Neural progenitor cell (in vitro differentiated cells): ENCODE measurements at regions not wholly inside any gene's neighbourhood (a gene's known extent, or its start where the extent isn't known, plus 50 kb on each side); places are given as distances from the start of the nearest gene placed in this dataset.

Source experiments
- DNase-seq: peaks from one replicate; pipeline ENCODE4 v3.0.0-alpha.2; 2016; ENCODE audit warnings: low spot score
- H2AFZ ChIP-seq: fragments of 200-600 bp; sonication (generic); replicated peaks from 2 replicates; pipeline ENCODE4 v1.6.1; 2016; ENCODE audit warnings: antibody characterized with exemption
- H3F3A ChIP-seq: fragments of 200-600 bp; sonication (generic); 2 replicates; pipeline ENCODE4 v1.6.1; 2016; ENCODE audit warnings: antibody characterized with exemption, low read depth
- H3K27ac ChIP-seq: fragments of 200-600 bp; sonication (generic); 2 replicates; pipeline ENCODE4 v1.5.1; 2016; ENCODE audit warnings: mild to moderate bottlenecking
- H3K27me3 ChIP-seq: fragments of 200-600 bp; sonication (generic); 2 replicates; pipeline ENCODE4 v1.6.1; 2016; ENCODE audit warnings: mild to moderate bottlenecking, moderate library complexity
- H3K36me3 ChIP-seq: fragments of 200-600 bp; sonication (generic); 2 replicates; pipeline ENCODE4 v1.5.1; 2016
- H3K4me1 ChIP-seq: fragments of 200-600 bp; sonication (generic); 2 replicates; pipeline ENCODE4 v1.6.1; 2016; ENCODE audit warnings: mixed run types
- H3K4me2 ChIP-seq: fragments of 200-600 bp; sonication (generic); 2 replicates; pipeline ENCODE4 v1.6.1; 2016
- H3K4me3 ChIP-seq: fragments of 200-600 bp; sonication (generic); 2 replicates; pipeline ENCODE4 v1.5.1; 2016
- H3K79me2 ChIP-seq: fragments of 200-600 bp; sonication (generic); 2 replicates; pipeline ENCODE4 v1.6.1; 2016; ENCODE audit warnings: low read depth
- H3K9ac ChIP-seq: fragments of 200-600 bp; sonication (generic); 2 replicates; pipeline ENCODE4 v1.6.1; 2016
- H3K9me3 ChIP-seq: fragments of 200-600 bp; sonication (generic); 2 replicates; pipeline ENCODE4 v1.5.1; 2016; ENCODE audit warnings: low read depth
- H4K20me1 ChIP-seq: fragments of 200-600 bp; sonication (generic); 2 replicates; pipeline ENCODE4 v1.6.1; 2016; ENCODE audit warnings: low read depth
- H3K27ac Mint-ChIP-seq: 3 replicates; pipeline ENCODE4 v1.8.0; 2021; ENCODE audit warnings: mixed read lengths
- H3K27me3 Mint-ChIP-seq: 2 replicates; pipeline ENCODE4 v1.8.0; 2022; ENCODE audit warnings: low read depth, mild to moderate bottlenecking, inconsistent platforms, moderate library complexity, mixed read lengths; ENCODE audit not compliant: insufficient read depth
- H3K36me3 Mint-ChIP-seq: 3 replicates; pipeline ENCODE4 v1.8.0; 2021; ENCODE audit warnings: mixed read lengths
- H3K4me1 Mint-ChIP-seq: 3 replicates; pipeline ENCODE4 v1.8.0; 2021; ENCODE audit warnings: mixed read lengths
- H3K4me3 Mint-ChIP-seq: 3 replicates; pipeline ENCODE4 v1.8.0; 2021; ENCODE audit warnings: mild to moderate bottlenecking, moderate library complexity, mixed read lengths
- H3K9me3 Mint-ChIP-seq: 3 replicates; pipeline ENCODE4 v1.8.0; 2020; ENCODE audit warnings: mixed read lengths
- EZH2 ChIP-seq: fragments of 200-600 bp; sonication (generic); IDR thresholded peaks from 2 replicates; pipeline ENCODE4 v1.6.1; 2017; ENCODE audit warnings: antibody characterized with exemption, mild to moderate bottlenecking, moderate library complexity
- EZH2phosphoT487 ChIP-seq: fragments of 200-600 bp; sonication (generic); IDR thresholded peaks from 2 replicates; pipeline ENCODE4 v1.6.1; 2017; ENCODE audit warnings: antibody characterized with exemption
- TF ChIP-seq, protein P1 (sequence below): fragments of 200-600 bp; sonication (generic); IDR thresholded peaks from 2 replicates; pipeline ENCODE4 v1.5.1; 2017; ENCODE audit warnings: antibody characterized with exemption, mild to moderate bottlenecking

DNA sequence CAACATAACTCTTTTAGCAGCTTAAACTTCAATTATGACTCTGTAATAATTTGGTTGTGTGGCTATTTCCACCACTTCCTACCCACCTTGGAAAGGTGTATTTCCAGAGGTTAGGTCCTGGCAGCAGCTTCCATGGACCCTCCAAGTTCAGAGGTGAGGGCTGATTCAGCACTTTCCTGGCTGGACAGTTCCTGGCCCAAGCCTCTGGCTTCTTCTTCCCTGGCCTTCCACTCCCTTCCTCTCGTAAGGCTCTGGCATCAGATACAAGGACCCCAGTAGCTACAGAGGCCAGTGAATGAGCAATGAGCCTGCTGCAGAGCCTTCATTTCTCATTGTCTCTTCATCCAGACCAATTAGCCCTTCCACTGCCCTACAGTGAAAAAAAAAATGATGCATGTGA, 98.1 kb upstream of the KIRREL3 start:
- Histone ChIP-seq H4K20me1 (no peaks in the 10 kb centered on the region), H3K27me3 (no peaks in the 10 kb centered on the region), H3K9ac (no peak overlapping the region), H3K4me1 (peaks cover 22% of the 10 kb centered on the region), H3K4me3 (no peak overlapping the region), H3K27ac (no peak overlapping the region), H2AFZ (no peak overlapping the region), H3K79me2 (no peaks in the 10 kb centered on the region), H3K36me3 (no peaks in the 10 kb centered on the region), H3K4me2 (no peak overlapping the region), H3K9me3 (no peaks in the 10 kb centered on the region), H3F3A (no peaks in the 10 kb centered on the region)
- Mint-ChIP-seq H3K27me3 (peaks cover 12% of the 10 kb centered on the region), H3K9me3 (peaks cover 3% of the 10 kb centered on the region), H3K4me1 (peaks cover 7% of the 10 kb centered on the region), H3K27ac (no peak overlapping the region), H3K36me3 (no peaks in the 10 kb centered on the region), H3K4me3 (no peak overlapping the region)
- TF ChIP-seq, protein P1, sequence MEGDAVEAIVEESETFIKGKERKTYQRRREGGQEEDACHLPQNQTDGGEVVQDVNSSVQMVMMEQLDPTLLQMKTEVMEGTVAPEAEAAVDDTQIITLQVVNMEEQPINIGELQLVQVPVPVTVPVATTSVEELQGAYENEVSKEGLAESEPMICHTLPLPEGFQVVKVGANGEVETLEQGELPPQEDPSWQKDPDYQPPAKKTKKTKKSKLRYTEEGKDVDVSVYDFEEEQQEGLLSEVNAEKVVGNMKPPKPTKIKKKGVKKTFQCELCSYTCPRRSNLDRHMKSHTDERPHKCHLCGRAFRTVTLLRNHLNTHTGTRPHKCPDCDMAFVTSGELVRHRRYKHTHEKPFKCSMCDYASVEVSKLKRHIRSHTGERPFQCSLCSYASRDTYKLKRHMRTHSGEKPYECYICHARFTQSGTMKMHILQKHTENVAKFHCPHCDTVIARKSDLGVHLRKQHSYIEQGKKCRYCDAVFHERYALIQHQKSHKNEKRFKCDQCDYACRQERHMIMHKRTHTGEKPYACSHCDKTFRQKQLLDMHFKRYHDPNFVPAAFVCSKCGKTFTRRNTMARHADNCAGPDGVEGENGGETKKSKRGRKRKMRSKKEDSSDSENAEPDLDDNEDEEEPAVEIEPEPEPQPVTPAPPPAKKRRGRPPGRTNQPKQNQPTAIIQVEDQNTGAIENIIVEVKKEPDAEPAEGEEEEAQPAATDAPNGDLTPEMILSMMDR, result no peak
- TF ChIP-seq EZH2, result no peak
- no peak for TF ChIP-seq EZH2phosphoT487
- DNase-seq, result peak; percentile 61

DNA sequence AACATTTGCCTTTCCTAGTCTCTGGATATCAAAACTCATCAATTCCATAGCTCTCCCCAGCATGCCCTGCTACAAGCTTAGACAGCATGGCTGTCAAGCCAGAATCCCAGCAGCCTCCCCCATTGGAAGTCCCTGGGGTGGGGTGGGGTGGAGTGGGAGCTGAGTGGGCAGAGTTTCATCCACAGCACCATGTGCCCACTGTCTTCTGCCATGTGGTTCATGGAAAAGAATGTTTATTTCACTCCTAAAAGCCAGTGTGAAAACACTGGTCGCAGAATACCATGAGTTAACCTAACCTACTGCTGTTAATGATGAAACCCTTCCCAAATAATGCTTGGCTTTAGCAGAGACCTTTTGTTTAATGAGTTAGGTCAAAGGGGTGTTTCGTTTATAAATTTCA, 80.2 kb upstream of the KIRREL3 start:
- no peak overlapping the region for H3K9ac ChIP-seq
- no peaks in the 10 kb centered on the region for H3F3A ChIP-seq
- H3K4me1 ChIP-seq, result no peaks in the 10 kb centered on the region
- no peaks in the 10 kb centered on the region for H3K36me3 Mint-ChIP-seq
- no peak overlapping the region for H3K4me3 Mint-ChIP-seq
- no peaks in the 10 kb centered on the region for H3K27me3 ChIP-seq
- H3K79me2 ChIP-seq, result no peaks in the 10 kb centered on the region
- H3K27me3 Mint-ChIP-seq, result peaks cover 4% of the 10 kb centered on the region
- H3K4me3 ChIP-seq, result no peak overlapping the region
- no peak for DNase-seq
- H2AFZ ChIP-seq, result no peak overlapping the region
- no peaks in the 10 kb centered on the region for H3K9me3 Mint-ChIP-seq
- no peak overlapping the region for H3K4me2 ChIP-seq
- peaks cover 6% of the 10 kb centered on the region for H3K4me1 Mint-ChIP-seq
- no peak overlapping the region for H3K27ac ChIP-seq
- no peaks in the 10 kb centered on the region for H3K9me3 ChIP-seq
- H3K36me3 ChIP-seq, result no peaks in the 10 kb centered on the region
- H3K27ac Mint-ChIP-seq, result no peak overlapping the region
- H4K20me1 ChIP-seq, result no peaks in the 10 kb centered on the region
- TF ChIP-seq EZH2phosphoT487 (no peak), EZH2 (no peak)
- TF ChIP-seq, protein P1, result no peak

DNA sequence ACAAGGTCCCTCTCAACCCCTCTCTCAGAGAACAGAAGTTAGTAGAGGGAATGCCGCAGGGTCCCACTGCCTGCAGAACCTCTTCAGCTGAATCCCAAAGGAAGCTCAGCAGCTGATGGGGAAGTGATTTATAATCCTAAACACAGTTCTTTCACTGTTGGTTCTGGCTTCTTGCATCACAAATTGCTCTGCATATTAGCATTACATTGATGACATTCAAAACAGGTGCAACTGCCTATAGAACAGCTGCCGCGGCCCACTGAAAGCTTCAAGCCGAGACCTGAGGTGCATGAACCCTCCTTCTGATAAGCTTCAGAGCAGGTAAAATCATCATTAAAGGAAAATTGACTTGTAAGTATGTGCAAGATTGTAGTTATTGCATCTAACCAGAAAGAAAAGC, 75.2 kb upstream of the KIRREL3 start:
- H3K9me3 ChIP-seq, result no peaks in the 10 kb centered on the region
- no peaks in the 10 kb centered on the region for H3K27me3 ChIP-seq
- Mint-ChIP-seq H3K4me1 (peaks cover 3% of the 10 kb centered on the region), H3K4me3 (peak overlapping the region; percentile 48), H3K36me3 (no peaks in the 10 kb centered on the region), H3K27ac (no peak overlapping the region), H3K27me3 (peaks cover 8% of the 10 kb centered on the region), H3K9me3 (no peaks in the 10 kb centered on the region)
- no peaks in the 10 kb centered on the region for H3F3A ChIP-seq
- no peaks in the 10 kb centered on the region for H3K4me1 ChIP-seq
- no peaks in the 10 kb centered on the region for H3K36me3 ChIP-seq
- H3K79me2 ChIP-seq, result no peaks in the 10 kb centered on the region
- DNase-seq, result no peak
- H3K27ac ChIP-seq, result no peak overlapping the region
- no peak overlapping the region for H3K4me3 ChIP-seq
- H4K20me1 ChIP-seq, result no peaks in the 10 kb centered on the region
- no peak overlapping the region for H2AFZ ChIP-seq
- H3K9ac ChIP-seq, result no peak overlapping the region
- no peak overlapping the region for H3K4me2 ChIP-seq
- TF ChIP-seq, protein P1, result no peak
- no peak for TF ChIP-seq EZH2phosphoT487
- TF ChIP-seq EZH2, result no peak
